Hepatocyte (in vitro differentiated cells): ENCODE measurements at regions not wholly inside any gene's neighbourhood (a gene's known extent, or its start where the extent isn't known, plus 50 kb on each side); places are given as distances from the start of the nearest gene placed in this dataset.

Experiments used
- CTCF ChIP-seq: fragments of 200-600 bp; sonication (generic); IDR thresholded peaks from 2 replicates; pipeline ENCODE4 v1.5.1; 2016; ENCODE audit warnings: antibody characterized with exemption, mild to moderate bottlenecking; ENCODE audit not compliant: poor library complexity
- EZH2phosphoT487 ChIP-seq: fragments of 200-600 bp; sonication (generic); IDR thresholded peaks from one replicate; pipeline ENCODE4 v1.6.1; 2018; ENCODE audit warnings: antibody characterized with exemption, mild to moderate bottlenecking, low read depth, moderate library complexity; ENCODE audit not compliant: unreplicated experiment, severe bottlenecking

- no peak for TF ChIP-seq CTCF
- no peak for TF ChIP-seq EZH2phosphoT487
Measured at GRCh38 chr2:37842732-37843440, 82.2 kb upstream of the RMDN2 start.
